Endothelial cell (in vitro differentiated cells): ENCODE measurements at regions not wholly inside any gene's neighbourhood (a gene's known extent, or its start where the extent isn't known, plus 50 kb on each side); places are given as distances from the start of the nearest gene placed in this dataset.

ENCODE experiments used
- DNase-seq: peaks from one replicate; pipeline ENCODE4 v3.0.0; 2021; ENCODE audit warnings: low spot score
- H3K27ac Mint-ChIP-seq: one replicate; pipeline ENCODE4 v1.8.0; 2021; ENCODE audit warnings: mixed read lengths, inconsistent platforms; ENCODE audit not compliant: unreplicated experiment
- H3K27me3 Mint-ChIP-seq: one replicate; pipeline ENCODE4 v1.8.0; 2021; ENCODE audit warnings: mild to moderate bottlenecking, moderate library complexity, mixed read lengths, inconsistent platforms; ENCODE audit not compliant: unreplicated experiment
- H3K36me3 Mint-ChIP-seq: one replicate; pipeline ENCODE4 v1.8.0; 2021; ENCODE audit warnings: mild to moderate bottlenecking, low read depth, mixed read lengths, inconsistent platforms; ENCODE audit not compliant: unreplicated experiment
- H3K4me1 Mint-ChIP-seq: one replicate; pipeline ENCODE4 v1.8.0; 2021; ENCODE audit warnings: mild to moderate bottlenecking, mixed read lengths, inconsistent platforms; ENCODE audit not compliant: unreplicated experiment
- H3K4me3 Mint-ChIP-seq: one replicate; pipeline ENCODE4 v1.8.0; 2021; ENCODE audit warnings: mild to moderate bottlenecking, mixed read lengths, inconsistent platforms; ENCODE audit not compliant: unreplicated experiment
- H3K9me3 Mint-ChIP-seq: one replicate; pipeline ENCODE4 v1.8.0; 2021; ENCODE audit warnings: mixed read lengths, inconsistent platforms; ENCODE audit not compliant: unreplicated experiment
- CTCF ChIP-seq: fragments of 200-600 bp; sonication (generic); IDR thresholded peaks from one replicate; pipeline ENCODE4 v1.5.0; 2021; ENCODE audit warnings: antibody characterized with exemption; ENCODE audit not compliant: unreplicated experiment

- no peak overlapping the region for H3K4me3 Mint-ChIP-seq
- H3K27me3 Mint-ChIP-seq: no peaks in the 10 kb centered on the region
- no peaks in the 10 kb centered on the region for H3K9me3 Mint-ChIP-seq
- no peaks in the 10 kb centered on the region for H3K4me1 Mint-ChIP-seq
- DNase-seq: no peak
- no peaks in the 10 kb centered on the region for H3K36me3 Mint-ChIP-seq
- no peak overlapping the region for H3K27ac Mint-ChIP-seq
- no peak for TF ChIP-seq CTCF
These were observed 226.7 kb upstream of the PKDCC start for GRCh38 chr2:41821167-41821566.

GRCh38 chr2:41826921-41827320, 220.9 kb upstream of the PKDCC start:
- no peaks in the 10 kb centered on the region for H3K27me3 Mint-ChIP-seq
- no peaks in the 10 kb centered on the region for H3K36me3 Mint-ChIP-seq
- no peak for DNase-seq
- no peaks in the 10 kb centered on the region for H3K9me3 Mint-ChIP-seq
- no peak for TF ChIP-seq CTCF
- H3K4me1 Mint-ChIP-seq: peaks cover 10% of the 10 kb centered on the region
- H3K4me3 Mint-ChIP-seq: no peak overlapping the region
- no peak overlapping the region for H3K27ac Mint-ChIP-seq

GRCh38 chr2:41827354-41827971, 220.4 kb upstream of the PKDCC start:
- Mint-ChIP-seq H3K36me3 (no peaks in the 10 kb centered on the region), H3K4me1 (peaks cover 10% of the 10 kb centered on the region), H3K9me3 (no peaks in the 10 kb centered on the region), H3K27ac (no peak overlapping the region), H3K27me3 (no peaks in the 10 kb centered on the region), H3K4me3 (no peak overlapping the region)
- no peak for TF ChIP-seq CTCF
- DNase-seq: no peak

GRCh38 chr2:41828052-41828643, 219.7 kb upstream of the PKDCC start:
- no peaks in the 10 kb centered on the region for H3K36me3 Mint-ChIP-seq
- H3K27ac Mint-ChIP-seq: no peak overlapping the region
- no peaks in the 10 kb centered on the region for H3K27me3 Mint-ChIP-seq
- no peak overlapping the region for H3K4me3 Mint-ChIP-seq
- no peaks in the 10 kb centered on the region for H3K9me3 Mint-ChIP-seq
- TF ChIP-seq CTCF: no peak
- no peak for DNase-seq
- peaks cover 10% of the 10 kb centered on the region for H3K4me1 Mint-ChIP-seq

- no peak for TF ChIP-seq CTCF
- H3K27ac Mint-ChIP-seq: no peak overlapping the region
- DNase-seq: no peak
- no peaks in the 10 kb centered on the region for H3K36me3 Mint-ChIP-seq
- no peaks in the 10 kb centered on the region for H3K27me3 Mint-ChIP-seq
- peaks cover 10% of the 10 kb centered on the region for H3K4me1 Mint-ChIP-seq
- H3K9me3 Mint-ChIP-seq: no peaks in the 10 kb centered on the region
- no peak overlapping the region for H3K4me3 Mint-ChIP-seq
These were observed 218.8 kb upstream of the PKDCC start for GRCh38 chr2:41829052-41829451.
